Middle frontal gyrus (tissue), 1 donor: ENCODE measurements at regions not wholly inside any gene's neighbourhood (a gene's known extent, or its start where the extent isn't known, plus 50 kb on each side); places are given as distances from the start of the nearest gene placed in this dataset.
"Not testable (repeated sequence)": the region's sequence is repeated elsewhere in the genome, so short reads cannot be mapped to it uniquely, and the experiment has no call there.

Experiments used
- DNase-seq: peaks from one replicate; pipeline ENCODE4 v3.0.0-alpha.2; 2015; ENCODE audit warnings: low spot score; ENCODE audit errors: extremely low spot score

DNA sequence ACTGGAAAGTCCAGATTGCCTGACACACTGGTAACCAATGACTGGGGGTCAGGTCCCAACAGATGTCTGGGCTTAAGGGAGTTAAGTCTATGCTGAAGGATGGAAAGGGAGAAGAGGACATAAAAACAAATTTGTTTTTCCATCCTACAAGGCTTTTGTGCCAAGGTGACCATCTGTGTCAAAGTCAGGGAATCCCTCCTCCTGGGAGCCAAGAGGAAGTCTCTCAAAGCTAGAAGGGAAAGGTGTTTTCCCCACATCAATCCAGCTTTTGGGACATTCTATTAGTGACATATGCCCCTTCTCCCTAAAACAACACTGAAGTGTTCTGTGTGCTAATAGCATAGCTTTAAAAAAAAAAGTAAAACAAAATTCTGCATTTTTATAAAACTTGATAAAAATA, 173.9 kb downstream of the ZNF621 start:
- not testable (repeated sequence) for DNase-seq

DNA sequence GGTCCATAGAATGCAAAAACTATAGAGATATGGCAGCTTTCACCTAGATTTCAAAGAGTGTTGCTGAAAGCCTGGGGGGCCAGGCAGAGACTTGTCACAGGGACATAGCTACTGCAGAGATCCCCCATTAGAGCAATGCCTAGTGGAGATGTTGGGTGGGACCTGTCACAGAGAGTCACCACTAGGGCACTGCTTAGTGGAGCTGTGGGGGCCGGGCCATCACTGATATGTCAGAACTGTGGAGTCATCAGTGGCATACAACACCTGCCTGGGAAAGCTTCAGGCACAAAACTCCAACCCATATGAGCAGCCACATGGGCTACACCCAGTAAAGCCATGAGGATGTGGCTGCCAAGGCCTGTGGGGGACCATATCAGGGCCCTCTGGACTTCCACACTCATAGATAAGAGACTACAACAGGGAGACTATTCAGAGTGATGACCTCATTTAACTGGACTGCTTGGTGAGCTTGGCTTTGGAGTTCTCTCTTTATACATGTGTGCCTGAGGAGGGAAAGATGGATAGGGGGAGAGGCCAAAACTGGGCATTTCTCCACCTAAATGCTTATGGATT, 176.3 kb downstream of the ZNF621 start:
- no peak for DNase-seq

DNA sequence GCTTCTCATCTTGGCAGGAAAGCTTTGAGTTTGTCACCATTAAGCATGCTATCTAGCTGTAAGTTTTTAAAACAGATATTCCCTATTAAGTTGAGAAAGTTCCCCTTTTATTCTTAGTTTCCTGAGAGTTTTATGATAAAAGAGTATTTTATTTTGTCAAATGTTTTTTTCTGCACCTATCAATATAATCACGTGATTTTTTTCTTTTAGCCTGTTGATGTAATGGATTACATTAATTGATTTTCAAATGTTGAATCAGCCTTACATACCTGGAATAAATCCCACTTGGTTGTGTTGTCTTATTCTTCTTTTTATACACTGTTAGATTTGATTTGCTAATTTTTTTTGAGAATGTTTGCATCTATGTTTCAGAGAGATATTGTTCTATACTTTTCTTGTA, 179.5 kb downstream of the ZNF621 start:
- DNase-seq: no peak

DNA sequence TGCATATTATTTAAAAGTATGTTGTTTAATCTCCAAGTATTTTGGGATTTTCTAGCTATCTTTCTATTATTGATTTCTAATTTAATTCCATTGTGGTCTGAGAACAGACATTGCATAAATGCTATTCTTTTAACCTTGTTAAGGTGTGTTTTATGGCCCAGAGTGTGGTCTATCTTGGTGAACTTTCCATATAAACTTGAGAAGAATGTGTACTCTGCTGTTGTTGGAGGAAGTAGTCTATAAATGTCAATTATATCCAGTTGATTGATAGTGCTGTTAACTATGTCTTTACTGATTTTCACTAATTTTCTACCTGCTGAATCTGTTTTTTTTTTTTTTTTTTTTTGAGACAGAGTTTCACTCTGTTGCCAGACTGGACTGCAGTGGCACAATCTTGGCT, 180.9 kb downstream of the ZNF621 start:
- no peak for DNase-seq

DNA sequence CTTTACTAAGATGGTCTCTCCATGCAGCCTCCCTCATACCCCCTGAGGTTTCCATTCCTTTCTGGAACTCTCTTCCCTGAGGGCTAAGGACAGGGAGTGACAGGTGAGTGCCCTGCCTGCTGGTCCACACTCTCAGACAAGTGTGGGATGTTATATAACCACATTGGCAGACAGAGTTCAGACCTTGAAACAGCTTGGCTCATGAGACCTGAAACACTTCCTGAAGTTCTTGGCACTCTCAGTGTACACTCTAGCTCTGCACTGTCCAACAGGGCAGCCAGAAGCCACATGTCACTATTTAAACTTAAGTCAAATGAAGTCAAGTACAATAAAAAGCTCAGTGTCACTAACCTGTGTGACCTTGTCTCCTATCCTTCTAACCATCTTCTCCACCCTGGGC, 188.5 kb downstream of the ZNF621 start:
- DNase-seq: no peak

DNA sequence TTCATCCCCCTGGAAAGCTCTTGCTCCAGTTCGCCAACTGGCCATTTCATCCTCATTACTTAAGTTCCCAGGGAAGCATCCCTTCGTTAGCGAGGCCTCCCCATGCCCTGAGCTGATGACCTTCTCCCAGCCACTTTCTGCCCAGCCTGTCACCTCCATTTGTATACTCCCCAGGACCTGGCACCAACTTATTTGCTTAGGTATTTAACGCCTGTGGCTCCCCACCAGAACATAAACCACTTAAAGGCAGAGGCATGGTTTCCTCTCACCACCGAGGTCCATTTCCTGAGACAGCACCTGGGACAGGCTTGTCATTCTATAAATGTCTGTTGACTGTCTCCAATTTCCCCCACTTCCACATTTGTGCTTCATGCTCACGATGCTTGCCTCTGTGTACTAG, 189.0 kb downstream of the ZNF621 start:
- DNase-seq: no peak

DNA sequence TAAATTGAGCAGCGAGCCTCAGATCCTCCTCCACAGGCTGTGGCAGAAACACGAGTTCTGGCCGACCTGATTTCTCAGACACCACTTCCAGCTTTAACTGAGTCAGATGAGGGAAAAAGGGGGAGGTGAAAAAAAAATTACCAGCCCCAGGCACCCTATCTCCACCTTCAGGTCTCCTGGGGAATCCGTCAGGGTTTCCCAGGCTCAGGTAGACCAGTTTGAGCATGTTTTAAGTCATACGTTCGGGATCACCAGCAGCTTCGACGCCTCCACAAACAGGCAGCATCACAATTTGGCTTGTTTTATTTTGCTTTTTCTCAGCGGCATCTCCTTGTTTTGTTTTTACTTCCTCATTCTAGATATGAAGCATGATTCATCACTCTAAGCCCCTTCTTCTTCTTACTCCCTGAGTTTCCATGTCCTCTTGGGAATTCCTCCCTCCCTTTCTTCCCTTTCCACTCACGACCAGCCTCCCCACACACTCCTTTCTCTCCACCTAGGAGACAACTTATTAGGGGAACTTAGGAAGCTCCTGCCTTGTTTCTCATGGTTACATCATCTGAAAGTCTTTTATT, 190.1 kb downstream of the ZNF621 start:
- DNase-seq: no peak

DNA sequence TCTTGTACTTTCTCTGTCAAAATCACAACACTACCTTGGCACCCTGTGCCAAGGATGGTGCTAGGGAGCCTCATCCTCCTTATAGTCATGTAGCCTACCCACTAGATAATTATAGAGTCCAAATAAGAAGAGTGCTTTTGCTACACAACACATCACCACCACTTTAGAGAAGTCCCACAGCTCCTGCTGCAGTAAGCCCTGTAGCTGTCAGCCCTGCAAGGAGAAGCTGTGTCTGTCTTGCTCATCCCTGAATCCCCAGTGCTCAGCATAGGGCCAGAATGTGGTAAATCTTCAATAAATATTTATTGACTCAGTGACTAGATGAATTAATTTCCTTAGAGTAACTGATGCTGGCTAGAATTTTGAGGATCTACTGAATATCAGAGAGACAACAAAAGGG, 190.8 kb downstream of the ZNF621 start:
- no peak for DNase-seq

DNA sequence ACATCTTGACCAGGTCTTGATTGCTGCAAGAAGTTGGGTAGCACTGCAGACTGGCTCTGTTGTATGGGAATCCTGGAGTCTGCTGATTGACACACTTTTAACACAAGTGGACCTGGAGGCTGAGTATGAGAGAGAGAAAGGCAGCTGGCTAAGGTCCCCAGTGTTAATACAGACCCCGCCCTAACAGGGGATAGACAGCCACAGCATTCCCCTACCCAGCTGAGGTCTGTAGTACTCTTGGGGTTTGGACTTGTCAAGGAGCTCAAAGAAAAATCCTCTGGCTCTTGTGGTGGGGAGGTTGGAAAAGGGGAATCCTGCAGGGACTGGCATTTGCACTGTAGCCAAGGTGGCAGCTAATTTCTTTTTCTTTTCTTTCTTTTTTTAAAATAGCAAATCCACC, 192.7 kb downstream of the ZNF621 start:
- no peak for DNase-seq

DNA sequence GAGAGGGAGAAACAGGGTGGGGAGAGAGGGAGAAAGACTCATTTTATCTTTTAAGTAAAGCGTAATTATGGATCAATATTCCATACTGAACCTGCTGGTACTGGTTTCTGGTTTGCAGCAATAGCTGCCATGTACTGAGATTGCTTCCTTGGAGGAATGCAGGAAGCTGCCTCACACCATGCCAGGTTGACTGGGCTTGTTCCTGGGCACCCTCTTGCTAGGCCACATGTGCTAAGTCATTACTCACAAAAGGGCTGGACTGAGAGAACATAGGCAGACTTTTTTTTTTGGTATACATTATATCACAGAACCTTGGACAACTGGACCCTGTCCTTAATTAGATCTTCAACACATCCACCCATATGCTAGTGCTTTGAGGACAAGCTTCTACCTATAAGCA, 193.4 kb downstream of the ZNF621 start:
- DNase-seq: no peak

DNA sequence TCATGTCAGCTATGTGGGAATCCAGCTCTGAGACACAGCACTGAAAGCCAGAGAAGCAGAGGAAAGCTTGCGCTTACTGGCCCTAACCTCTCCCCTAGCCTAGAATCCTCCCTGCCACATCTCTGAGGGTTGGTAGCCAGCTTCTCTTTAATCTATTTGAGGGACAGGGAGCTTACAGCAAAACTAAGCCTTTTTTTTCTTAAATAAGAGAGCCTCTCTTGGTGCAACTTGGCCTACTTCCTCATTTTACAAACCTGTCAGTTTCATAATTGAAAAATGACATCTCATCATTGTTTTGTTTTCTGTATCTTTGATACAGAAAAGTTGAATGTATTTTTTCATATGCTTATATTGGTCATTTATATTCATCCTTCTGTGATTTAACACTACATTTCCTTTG, 193.9 kb downstream of the ZNF621 start:
- no peak for DNase-seq

DNA sequence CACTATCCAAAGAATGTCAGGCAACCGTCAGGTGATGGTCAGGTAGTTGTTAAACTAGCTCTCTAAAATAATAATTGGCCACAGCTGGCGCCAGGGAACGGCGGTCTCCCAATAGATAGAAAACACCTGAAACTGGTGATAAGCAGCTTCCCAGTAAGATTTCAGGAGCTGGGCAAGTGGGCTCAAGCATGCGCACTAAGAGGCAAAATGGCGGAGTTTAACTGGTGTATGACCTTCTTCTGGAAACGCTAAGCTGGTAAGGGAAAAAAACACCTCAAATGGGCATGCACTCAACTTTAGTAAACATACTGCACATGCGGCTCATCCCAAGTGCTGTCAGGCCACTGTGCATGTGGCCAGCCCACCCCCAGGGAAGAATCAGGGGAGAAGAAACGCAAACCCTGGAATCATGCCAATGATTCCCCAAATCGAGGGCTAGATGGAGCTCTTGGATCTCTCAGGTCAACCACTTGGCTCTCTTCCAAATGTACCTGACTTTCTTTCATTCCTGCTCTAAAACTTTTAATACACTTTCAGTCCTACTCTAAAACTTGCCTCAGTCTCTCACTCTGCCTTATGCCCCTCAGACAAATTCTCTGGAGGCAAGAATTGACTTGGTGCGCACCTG, 195.0 kb downstream of the ZNF621 start:
- no peak for DNase-seq

DNA sequence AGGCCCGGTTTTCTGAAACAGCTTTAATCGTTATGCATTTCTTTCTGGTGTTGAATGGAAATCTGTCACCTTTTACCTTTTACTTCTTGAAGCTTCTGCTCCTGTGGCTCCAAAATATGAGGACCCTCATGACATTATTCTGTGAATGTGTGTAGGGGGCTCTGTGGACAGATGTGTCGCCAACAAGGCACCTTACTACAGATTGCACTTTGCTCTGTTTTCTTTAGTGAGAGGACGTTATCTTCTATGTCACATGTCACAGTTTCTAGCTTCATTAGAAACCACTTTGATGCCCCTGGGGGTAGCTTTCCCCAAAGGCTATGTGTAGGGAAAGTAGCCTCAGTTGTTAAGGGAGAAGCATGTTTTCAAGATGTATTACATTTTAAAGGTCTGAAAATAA, 195.6 kb downstream of the ZNF621 start:
- DNase-seq: no peak

DNA sequence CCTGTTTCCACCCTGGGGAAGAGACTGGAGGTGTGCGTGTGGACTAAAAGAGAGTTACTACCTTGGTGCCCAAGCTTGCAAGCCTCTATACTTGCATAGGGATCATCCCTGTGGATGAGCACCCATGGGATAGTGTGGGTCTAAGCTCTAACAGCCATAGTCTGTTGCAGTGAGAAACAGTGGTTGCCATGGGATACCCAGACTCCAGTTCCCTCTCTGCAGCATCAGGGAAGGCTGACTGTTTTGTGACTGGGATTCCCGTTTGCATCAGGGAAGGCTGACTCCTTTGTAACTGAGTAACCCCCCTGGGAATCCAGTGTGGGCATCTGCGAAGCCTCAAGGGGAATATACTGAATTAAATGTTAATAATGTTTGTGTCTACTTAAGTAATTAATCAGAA, 196.1 kb downstream of the ZNF621 start:
- DNase-seq: no peak

DNA sequence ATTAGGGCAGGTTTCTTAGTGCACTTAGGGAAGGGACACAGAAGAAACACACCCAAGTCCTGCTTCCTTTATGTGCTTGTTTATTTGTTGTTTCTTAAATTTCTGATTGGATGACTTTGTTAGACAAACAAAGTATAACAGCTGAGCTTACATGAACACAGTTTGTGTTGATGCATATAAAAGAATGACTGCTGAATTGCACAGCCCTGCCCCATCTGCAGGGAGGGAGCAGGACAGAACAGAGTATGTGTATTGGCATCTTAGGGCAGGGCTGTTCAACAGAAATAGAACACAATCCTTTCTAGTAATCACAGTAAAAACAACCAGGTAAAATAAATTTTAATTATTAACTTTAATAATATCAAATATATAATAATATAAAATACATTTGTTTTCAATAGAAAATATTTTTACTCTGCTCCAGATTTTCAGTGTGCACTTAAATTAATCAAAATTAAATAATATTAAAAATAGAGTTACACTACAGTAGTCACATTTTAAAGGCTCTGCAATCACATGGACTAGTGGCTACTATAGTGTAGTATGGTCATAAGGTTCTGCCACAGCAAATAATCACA, 198.4 kb downstream of the ZNF621 start:
- DNase-seq: no peak

DNA sequence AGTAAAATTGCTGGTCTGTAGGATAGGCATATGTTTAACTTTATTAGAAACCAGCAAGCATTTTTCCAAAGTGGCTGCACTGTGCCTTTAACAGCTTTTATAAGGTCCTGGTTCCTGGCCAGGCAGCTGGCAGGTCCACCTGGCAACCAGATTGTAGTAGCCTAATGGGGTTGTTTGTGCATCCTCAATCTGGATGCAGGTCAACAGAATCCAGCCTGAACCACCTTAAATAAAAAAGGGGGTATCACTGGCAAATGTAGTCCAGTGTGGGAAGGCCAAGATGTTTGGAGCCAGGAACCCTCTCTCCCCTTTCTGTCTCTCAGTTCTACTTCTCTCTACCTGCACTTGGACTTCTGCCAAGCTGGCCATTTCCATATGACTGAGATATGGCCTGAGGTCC, 200.3 kb downstream of the ZNF621 start:
- DNase-seq: no peak

DNA sequence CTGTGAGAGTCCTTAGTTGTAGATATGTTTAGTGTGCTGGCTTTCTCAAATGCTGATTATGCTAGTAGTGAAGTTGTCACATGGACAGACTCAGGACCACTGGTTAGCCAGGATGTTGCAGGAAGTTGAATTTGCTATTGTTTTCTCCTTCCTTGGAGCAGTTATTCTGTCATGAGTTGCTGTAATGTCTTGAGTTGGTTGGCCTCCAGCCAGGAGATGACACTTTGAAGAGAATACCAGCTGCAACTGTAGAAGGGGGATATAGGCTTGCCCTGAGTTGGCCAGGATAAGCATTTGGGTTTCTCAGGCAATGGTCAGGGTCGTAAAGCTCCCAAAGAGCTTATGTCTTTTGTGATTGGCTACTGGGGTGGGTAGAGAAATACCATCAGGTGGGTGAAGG, 206.7 kb downstream of the ZNF621 start:
- DNase-seq: no peak

DNA sequence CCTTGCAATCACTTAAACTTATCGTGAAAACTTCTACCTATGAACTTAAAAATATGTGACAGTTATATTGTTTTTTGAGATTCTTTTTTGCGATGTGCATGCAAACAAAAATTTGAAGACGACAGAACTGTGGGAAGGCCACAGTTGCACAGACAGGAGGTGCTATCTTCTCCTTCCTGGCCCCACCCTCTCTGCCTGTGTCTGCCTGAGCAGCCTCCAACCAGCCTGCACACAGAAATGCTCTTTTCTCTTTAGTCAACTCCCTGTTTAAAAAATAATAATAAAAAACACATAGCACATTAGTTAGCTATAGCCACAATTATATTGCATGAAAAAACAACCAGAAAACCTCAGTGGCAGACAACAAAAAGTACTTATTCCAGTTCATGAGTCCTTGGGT, 212.2 kb downstream of the ZNF621 start:
- no peak for DNase-seq

DNA sequence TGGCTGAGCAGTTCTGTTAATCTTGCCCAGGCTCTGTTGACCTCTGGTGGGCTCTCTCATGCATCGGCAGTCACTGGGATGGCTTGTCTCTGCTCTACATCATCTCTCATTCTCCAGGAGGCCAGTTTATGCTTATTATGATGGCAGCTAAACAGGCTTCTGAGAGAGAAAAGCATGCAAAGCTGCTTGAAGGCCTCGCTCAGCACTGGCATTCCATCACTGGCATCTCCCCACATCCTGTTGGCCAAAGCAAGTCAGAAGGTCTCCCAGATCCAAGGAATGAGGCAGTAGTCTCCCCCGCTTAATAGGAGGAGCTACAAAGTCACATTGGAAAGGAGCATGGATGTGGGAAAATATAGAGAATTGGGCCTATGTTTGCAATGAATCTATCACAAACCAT, 212.6 kb downstream of the ZNF621 start:
- DNase-seq: no peak

DNA sequence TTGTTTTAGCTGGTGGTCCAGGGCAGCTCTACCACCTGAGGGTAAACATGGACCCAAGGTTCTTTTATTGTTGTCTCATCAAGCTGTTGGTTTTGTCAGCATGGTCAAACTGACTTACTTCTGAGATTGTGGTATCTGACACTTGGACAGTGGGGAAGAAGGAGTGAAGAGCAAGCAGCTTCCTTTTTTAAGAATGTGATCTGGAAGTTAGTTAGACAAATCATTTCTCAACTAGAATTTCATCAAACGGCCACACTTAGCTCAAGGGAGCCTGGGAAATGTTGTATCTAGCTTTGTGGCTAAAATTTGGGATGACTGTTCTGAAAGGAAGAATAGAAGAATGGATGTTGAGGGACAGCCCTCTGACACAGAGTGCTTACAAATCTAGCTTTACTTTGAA, 215.2 kb downstream of the ZNF621 start:
- no peak for DNase-seq

DNA sequence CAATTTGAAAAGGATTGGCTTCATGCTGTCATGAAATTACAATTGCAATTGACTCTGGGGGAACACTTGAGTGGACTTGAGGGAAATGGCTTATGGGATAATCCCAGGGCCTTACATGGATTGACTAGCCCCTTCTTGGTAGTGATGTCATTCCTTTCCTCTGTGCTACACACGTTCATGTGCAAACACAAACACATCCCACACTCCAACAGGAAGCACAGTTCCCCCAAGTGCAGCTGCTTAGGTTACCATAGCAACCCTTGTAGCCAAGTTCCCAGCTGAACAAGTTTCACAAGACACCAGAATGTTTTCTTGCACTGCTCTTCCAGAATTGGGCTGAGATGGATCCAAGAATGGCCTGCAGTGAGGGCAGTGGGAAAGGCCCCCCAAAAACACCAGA, 217.0 kb downstream of the ZNF621 start:
- DNase-seq: peak; percentile 51

DNA sequence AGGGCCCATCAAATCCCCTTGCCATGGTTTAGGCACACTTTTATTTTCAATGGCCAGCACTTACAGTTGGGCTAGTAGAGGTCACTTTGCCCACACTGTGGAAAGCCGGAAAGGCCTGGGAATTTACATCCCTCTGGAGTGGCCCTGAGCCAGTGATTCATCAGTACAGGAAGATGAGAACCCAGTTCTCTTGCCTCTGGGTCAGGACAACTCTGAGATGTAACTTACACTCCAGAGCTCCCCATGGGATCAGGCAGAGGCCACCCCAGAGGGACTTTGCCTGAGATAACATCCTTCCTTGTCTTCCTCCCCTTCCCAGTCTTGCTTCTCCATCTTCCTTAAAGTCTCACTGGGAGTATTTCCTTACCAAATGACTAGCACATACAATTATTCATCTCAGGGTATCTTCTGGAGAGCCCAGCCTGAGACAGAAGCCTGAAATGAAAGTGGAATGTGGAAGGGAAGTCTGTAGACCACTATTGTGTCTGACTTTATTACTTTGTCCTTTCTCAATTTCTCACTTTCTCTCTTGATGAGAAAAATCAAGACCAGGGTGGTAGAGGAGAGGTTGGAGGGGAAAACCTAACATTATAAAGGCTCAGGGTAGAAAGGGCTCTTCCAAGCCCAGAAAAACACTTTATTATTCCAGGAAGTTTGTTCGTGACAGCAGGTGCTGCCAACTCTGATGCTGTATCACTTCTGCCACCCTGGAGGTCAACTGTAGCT, 220.8 kb downstream of the ZNF621 start:
- DNase-seq: no peak
